RWPE2 (cell line): ENCODE measurements at regions not wholly inside any gene's neighbourhood (a gene's known extent, or its start where the extent isn't known, plus 50 kb on each side); places are given as distances from the start of the nearest gene placed in this dataset.

Experiments used
- ATAC-seq: fragments of 200-7000 bp; cut with Tn5 transposase; 3 replicates; pipeline ENCODE4 v1.9.1; 2021; ENCODE audit warnings: low read depth
- DNase-seq: peaks from one replicate; pipeline ENCODE4 v3.0.0-alpha.2; 2020; ENCODE audit warnings: low spot score
- H3K27ac ChIP-seq: fragments of 450-650 bp; 2 replicates; pipeline ENCODE4 v1.5.1; 2017; ENCODE audit warnings: mild to moderate bottlenecking; ENCODE audit not compliant: poor library complexity, severe bottlenecking
- H3K27me3 ChIP-seq: fragments of 250-450 bp; sonication (Bioruptor Pico); 2 replicates; pipeline ENCODE4 v1.5.1; 2021; ENCODE audit warnings: mild to moderate bottlenecking, moderate library complexity; ENCODE audit not compliant: insufficient read depth, poor library complexity, severe bottlenecking
- H3K36me3 ChIP-seq: fragments of 250-450 bp; sonication (Bioruptor Pico); 2 replicates; pipeline ENCODE4 v1.5.1; 2020; ENCODE audit warnings: low read depth, mild to moderate bottlenecking, moderate library complexity
- H3K4me1 ChIP-seq: fragments of 250-450 bp; sonication (Bioruptor Pico); 2 replicates; pipeline ENCODE4 v1.5.1; 2021; ENCODE audit warnings: mild to moderate bottlenecking, moderate library complexity; ENCODE audit not compliant: insufficient read depth, poor library complexity, severe bottlenecking
- H3K4me3 ChIP-seq: fragments of 250-450 bp; sonication (Bioruptor Pico); 2 replicates; pipeline ENCODE4 v1.5.1; 2021; ENCODE audit warnings: mild to moderate bottlenecking, moderate library complexity; ENCODE audit not compliant: severe bottlenecking
- H3K9me3 ChIP-seq: fragments of 250-450 bp; sonication (Bioruptor Pico); 2 replicates; pipeline ENCODE4 v1.5.1; 2021; ENCODE audit warnings: mild to moderate bottlenecking, moderate library complexity; ENCODE audit not compliant: severe bottlenecking
- TF ChIP-seq, protein P1 (sequence below): fragments of 450-650 bp; IDR thresholded peaks from one replicate; pipeline ENCODE4 v1.5.1; 2017; ENCODE audit warnings: mild to moderate bottlenecking, moderate library complexity; ENCODE audit not compliant: poor library complexity, severe bottlenecking

DNA sequence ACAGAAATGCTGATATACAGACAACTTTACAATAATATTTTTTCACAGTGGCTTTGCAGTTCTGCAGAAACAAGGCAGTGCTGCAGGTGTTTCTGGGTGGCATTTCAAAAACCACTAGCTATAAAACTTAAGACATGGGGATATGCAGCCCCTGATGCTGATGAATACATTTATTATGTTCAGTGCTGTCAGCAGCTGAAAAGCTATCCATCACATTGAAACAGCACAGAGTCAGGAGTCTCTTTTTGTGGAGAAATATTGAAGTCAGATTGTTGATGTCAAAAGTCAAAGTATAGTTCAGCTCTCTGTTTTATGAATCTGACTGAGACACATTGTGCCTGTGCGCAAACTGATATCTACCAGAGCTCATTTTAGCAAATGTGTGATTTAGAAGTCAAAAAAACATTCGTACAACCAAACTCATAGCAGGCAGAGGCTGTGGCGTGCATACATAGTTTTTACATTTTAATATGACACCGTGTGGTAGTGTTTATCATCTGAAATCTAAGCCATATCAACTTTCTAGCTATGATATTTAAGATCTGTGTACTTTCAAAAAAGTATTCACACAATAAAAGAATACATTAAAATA is 467.6 kb downstream of the PRKD1 start:
- Histone ChIP-seq H3K4me1 (peaks cover 4% of the 10 kb centered on the region), H3K36me3 (no peaks in the 10 kb centered on the region), H3K9me3 (no peaks in the 10 kb centered on the region), H3K4me3 (no peak overlapping the region), H3K27ac (no peak overlapping the region), H3K27me3 (peaks cover 25% of the 10 kb centered on the region)
- TF ChIP-seq, protein P1, sequence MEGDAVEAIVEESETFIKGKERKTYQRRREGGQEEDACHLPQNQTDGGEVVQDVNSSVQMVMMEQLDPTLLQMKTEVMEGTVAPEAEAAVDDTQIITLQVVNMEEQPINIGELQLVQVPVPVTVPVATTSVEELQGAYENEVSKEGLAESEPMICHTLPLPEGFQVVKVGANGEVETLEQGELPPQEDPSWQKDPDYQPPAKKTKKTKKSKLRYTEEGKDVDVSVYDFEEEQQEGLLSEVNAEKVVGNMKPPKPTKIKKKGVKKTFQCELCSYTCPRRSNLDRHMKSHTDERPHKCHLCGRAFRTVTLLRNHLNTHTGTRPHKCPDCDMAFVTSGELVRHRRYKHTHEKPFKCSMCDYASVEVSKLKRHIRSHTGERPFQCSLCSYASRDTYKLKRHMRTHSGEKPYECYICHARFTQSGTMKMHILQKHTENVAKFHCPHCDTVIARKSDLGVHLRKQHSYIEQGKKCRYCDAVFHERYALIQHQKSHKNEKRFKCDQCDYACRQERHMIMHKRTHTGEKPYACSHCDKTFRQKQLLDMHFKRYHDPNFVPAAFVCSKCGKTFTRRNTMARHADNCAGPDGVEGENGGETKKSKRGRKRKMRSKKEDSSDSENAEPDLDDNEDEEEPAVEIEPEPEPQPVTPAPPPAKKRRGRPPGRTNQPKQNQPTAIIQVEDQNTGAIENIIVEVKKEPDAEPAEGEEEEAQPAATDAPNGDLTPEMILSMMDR, result no peak
- ATAC-seq (no peak), DNase-seq (no peak)

DNA sequence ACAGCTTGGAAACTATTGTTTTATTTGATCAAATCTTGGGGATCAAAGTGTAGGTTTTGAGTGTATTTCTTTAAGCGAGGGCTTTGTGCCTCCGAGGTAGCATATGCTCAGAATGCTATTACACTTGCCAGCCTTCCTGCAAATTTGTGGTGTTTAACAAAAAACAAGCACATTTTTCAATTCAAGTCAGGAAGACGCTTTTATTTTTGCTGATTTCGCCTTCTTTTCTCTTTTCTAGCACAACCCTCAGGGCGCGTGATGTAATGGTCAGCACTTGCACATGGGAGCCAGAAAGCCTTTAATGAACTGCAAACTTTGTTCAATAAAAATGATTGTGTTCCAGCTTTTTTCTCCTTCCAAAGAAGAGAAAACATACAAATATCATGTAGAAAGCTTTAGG is 466.5 kb downstream of the PRKD1 start:
- Histone ChIP-seq H3K9me3 (no peaks in the 10 kb centered on the region), H3K27me3 (peaks cover 32% of the 10 kb centered on the region), H3K4me3 (no peak overlapping the region), H3K4me1 (peaks cover 4% of the 10 kb centered on the region), H3K36me3 (no peaks in the 10 kb centered on the region), H3K27ac (no peak overlapping the region)
- ATAC-seq, result no peak
- TF ChIP-seq, protein P1, result no peak
- no peak for DNase-seq

DNA sequence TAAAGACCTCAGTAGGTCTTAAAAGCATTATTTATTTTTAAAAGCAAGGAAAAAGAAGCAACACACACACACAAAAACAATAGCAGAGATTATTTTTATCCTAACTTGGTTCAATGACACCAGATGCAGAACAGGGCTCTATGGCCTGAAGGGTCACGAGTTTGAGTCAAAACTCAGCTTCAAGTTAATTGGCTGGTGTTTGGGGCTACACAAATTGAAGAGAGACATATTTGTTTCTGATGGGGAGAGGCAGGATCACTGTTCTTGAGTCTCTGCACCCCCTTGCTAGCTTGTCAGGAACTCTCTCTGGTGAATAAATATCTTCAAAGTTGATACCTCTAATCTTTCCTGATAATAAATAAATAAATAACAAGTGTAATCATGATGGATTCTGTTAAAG is 466.1 kb downstream of the PRKD1 start:
- H3K4me1 ChIP-seq, result peaks cover 4% of the 10 kb centered on the region
- peaks cover 34% of the 10 kb centered on the region for H3K27me3 ChIP-seq
- H3K9me3 ChIP-seq, result no peaks in the 10 kb centered on the region
- no peak for DNase-seq
- no peak overlapping the region for H3K4me3 ChIP-seq
- no peak overlapping the region for H3K27ac ChIP-seq
- no peak for ATAC-seq
- TF ChIP-seq, protein P1, result no peak
- no peaks in the 10 kb centered on the region for H3K36me3 ChIP-seq

DNA sequence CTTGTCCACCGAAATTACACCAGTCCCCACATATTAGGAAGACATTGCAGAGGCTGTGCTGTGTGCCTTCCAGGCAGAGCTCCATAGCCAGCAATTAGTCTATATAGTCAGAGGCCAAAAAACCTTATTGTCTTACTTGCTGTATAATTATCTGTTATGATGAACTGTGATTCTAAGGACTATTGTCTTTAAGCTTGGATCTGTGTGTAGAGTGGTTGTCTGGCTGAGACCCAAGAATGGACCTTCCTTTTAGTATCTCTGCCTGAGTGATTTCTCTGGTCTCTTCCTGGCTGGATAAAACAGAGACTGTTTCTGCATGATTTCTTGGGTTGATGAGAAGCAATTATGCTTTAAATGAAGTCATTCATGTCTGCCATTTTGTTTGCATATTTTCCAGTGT is 465.3 kb downstream of the PRKD1 start:
- H3K36me3 ChIP-seq, result no peaks in the 10 kb centered on the region
- DNase-seq (no peak), ATAC-seq (no peak)
- peaks cover 35% of the 10 kb centered on the region for H3K27me3 ChIP-seq
- peaks cover 4% of the 10 kb centered on the region for H3K4me1 ChIP-seq
- no peaks in the 10 kb centered on the region for H3K9me3 ChIP-seq
- H3K27ac ChIP-seq, result no peak overlapping the region
- no peak overlapping the region for H3K4me3 ChIP-seq
- TF ChIP-seq, protein P1, result no peak

- Histone ChIP-seq H3K4me1 (peaks cover 4% of the 10 kb centered on the region), H3K9me3 (no peaks in the 10 kb centered on the region), H3K27ac (no peak overlapping the region), H3K27me3 (peaks cover 35% of the 10 kb centered on the region), H3K4me3 (no peak overlapping the region), H3K36me3 (no peaks in the 10 kb centered on the region)
- TF ChIP-seq, protein P1, result no peak
- DNase-seq (no peak), ATAC-seq (no peak)
Observed at GRCh38 chr14:29462772-29463171, 464.9 kb downstream of the PRKD1 start.
